ENCODE measurements at regions not wholly inside any gene's neighbourhood (a gene's known extent, or its start where the extent isn't known, plus 50 kb on each side); places are given as distances from the start of the nearest gene placed in this dataset.

GRCh38 chr5:71977311-71977710 lies 130.0 kb upstream of the MAP1B start:
- TF ChIP-seq, protein P1, sequence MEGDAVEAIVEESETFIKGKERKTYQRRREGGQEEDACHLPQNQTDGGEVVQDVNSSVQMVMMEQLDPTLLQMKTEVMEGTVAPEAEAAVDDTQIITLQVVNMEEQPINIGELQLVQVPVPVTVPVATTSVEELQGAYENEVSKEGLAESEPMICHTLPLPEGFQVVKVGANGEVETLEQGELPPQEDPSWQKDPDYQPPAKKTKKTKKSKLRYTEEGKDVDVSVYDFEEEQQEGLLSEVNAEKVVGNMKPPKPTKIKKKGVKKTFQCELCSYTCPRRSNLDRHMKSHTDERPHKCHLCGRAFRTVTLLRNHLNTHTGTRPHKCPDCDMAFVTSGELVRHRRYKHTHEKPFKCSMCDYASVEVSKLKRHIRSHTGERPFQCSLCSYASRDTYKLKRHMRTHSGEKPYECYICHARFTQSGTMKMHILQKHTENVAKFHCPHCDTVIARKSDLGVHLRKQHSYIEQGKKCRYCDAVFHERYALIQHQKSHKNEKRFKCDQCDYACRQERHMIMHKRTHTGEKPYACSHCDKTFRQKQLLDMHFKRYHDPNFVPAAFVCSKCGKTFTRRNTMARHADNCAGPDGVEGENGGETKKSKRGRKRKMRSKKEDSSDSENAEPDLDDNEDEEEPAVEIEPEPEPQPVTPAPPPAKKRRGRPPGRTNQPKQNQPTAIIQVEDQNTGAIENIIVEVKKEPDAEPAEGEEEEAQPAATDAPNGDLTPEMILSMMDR (IDR thresholded peaks at IDR 0.05; ENCODE audit: low read depth, low read length, missing input control) = no peak
- TF ChIP-seq NR2F2 (IDR thresholded peaks at IDR 0.05) (no peak), TAF1 (conservative IDR thresholded peaks at IDR 0.05) (no peak), YY1 (IDR thresholded peaks at IDR 0.05) (no peak), JUND (IDR thresholded peaks at IDR 0.05) (no peak), RAD21 (IDR thresholded peaks at IDR 0.05) (no peak), SP1 (IDR thresholded peaks at IDR 0.05) (no peak), RXRA (IDR thresholded peaks at IDR 0.05) (no peak), GABPA (IDR thresholded peaks at IDR 0.05 in 1 of 2, conservative IDR thresholded peaks at IDR 0.05 in 1 of 2) (no peak), ZBTB33 (IDR thresholded peaks at IDR 0.05) (no peak), ATF3 (IDR thresholded peaks at IDR 0.05) (no peak)
- TF ChIP-seq, protein P2, sequence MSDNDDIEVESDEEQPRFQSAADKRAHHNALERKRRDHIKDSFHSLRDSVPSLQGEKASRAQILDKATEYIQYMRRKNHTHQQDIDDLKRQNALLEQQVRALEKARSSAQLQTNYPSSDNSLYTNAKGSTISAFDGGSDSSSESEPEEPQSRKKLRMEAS (IDR thresholded peaks at IDR 0.05) = no peak
- TF ChIP-seq, protein P3, sequence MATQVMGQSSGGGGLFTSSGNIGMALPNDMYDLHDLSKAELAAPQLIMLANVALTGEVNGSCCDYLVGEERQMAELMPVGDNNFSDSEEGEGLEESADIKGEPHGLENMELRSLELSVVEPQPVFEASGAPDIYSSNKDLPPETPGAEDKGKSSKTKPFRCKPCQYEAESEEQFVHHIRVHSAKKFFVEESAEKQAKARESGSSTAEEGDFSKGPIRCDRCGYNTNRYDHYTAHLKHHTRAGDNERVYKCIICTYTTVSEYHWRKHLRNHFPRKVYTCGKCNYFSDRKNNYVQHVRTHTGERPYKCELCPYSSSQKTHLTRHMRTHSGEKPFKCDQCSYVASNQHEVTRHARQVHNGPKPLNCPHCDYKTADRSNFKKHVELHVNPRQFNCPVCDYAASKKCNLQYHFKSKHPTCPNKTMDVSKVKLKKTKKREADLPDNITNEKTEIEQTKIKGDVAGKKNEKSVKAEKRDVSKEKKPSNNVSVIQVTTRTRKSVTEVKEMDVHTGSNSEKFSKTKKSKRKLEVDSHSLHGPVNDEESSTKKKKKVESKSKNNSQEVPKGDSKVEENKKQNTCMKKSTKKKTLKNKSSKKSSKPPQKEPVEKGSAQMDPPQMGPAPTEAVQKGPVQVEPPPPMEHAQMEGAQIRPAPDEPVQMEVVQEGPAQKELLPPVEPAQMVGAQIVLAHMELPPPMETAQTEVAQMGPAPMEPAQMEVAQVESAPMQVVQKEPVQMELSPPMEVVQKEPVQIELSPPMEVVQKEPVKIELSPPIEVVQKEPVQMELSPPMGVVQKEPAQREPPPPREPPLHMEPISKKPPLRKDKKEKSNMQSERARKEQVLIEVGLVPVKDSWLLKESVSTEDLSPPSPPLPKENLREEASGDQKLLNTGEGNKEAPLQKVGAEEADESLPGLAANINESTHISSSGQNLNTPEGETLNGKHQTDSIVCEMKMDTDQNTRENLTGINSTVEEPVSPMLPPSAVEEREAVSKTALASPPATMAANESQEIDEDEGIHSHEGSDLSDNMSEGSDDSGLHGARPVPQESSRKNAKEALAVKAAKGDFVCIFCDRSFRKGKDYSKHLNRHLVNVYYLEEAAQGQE (IDR thresholded peaks at IDR 0.05) = no peak
